NCI-H345 (cell line): ENCODE measurements at regions not wholly inside any gene's neighbourhood (a gene's known extent, or its start where the extent isn't known, plus 50 kb on each side); places are given as distances from the start of the nearest gene placed in this dataset.
"Not testable (repeated sequence)": the region's sequence is repeated elsewhere in the genome, so short reads cannot be mapped to it uniquely, and the experiment has no call there.

Experiments
- DNase-seq: peaks from one replicate; lab custom pipeline; 2025; lab: John Stamatoyannopoulos, UW

GRCh38 chr16:59997706-59998105 is 1263.6 kb upstream of the GOT2 start:
- no peak for DNase-seq

- DNase-seq, result no peak
Observed at GRCh38 chr16:59993101-59993500, 1259.0 kb upstream of the GOT2 start.

GRCh38 chr16:59991171-59991570 is 1257.1 kb upstream of the GOT2 start:
- no peak for DNase-seq

- DNase-seq, result no peak
Observed at GRCh38 chr16:59988591-59988990, 1254.5 kb upstream of the GOT2 start.

GRCh38 chr16:59975953-59976352 is 1241.8 kb upstream of the GOT2 start:
- DNase-seq, result no peak

- no peak for DNase-seq
Observed at GRCh38 chr16:59973966-59974365, 1239.8 kb upstream of the GOT2 start.

GRCh38 chr16:59971264-59971663 is 1237.1 kb upstream of the GOT2 start:
- no peak for DNase-seq

- no peak for DNase-seq
Observed at GRCh38 chr16:59964232-59964924, 1230.3 kb upstream of the GOT2 start.

- DNase-seq, result no peak
Observed at GRCh38 chr16:59959311-59959710, 1225.2 kb upstream of the GOT2 start.

GRCh38 chr16:59950431-59950830 is 1216.3 kb upstream of the GOT2 start:
- DNase-seq, result no peak

- DNase-seq, result not testable (repeated sequence)
Observed at GRCh38 chr16:59944041-59944440, 1209.9 kb upstream of the GOT2 start.

- no peak for DNase-seq
Observed at GRCh38 chr16:59941594-59941993, 1207.5 kb upstream of the GOT2 start.

GRCh38 chr16:59920054-59920453 is 1185.9 kb upstream of the GOT2 start:
- no peak for DNase-seq

GRCh38 chr16:59913666-59914065 is 1179.5 kb upstream of the GOT2 start:
- DNase-seq, result no peak

GRCh38 chr16:59909262-59909661 is 1175.1 kb upstream of the GOT2 start:
- DNase-seq, result no peak

- no peak for DNase-seq
Observed at GRCh38 chr16:59907611-59908010, 1173.5 kb upstream of the GOT2 start.

GRCh38 chr16:59905606-59906005 is 1171.5 kb upstream of the GOT2 start:
- DNase-seq, result no peak

- no peak for DNase-seq
Observed at GRCh38 chr16:59905131-59905530, 1171.0 kb upstream of the GOT2 start.

- no peak for DNase-seq
Observed at GRCh38 chr16:59899940-59900339, 1165.8 kb upstream of the GOT2 start.

GRCh38 chr16:59892376-59892775 is 1158.3 kb upstream of the GOT2 start:
- no peak for DNase-seq

GRCh38 chr16:59887856-59888255 is 1153.7 kb upstream of the GOT2 start:
- no peak for DNase-seq

GRCh38 chr16:59886021-59886420 is 1151.9 kb upstream of the GOT2 start:
- no peak for DNase-seq

GRCh38 chr16:59881376-59881775 is 1147.3 kb upstream of the GOT2 start:
- no peak for DNase-seq

- DNase-seq, result no peak
Observed at GRCh38 chr16:59880611-59881010, 1146.5 kb upstream of the GOT2 start.
